ENCODE measurements at regions not wholly inside any gene's neighbourhood (a gene's known extent, or its start where the extent isn't known, plus 50 kb on each side); places are given as distances from the start of the nearest gene placed in this dataset.

DNA sequence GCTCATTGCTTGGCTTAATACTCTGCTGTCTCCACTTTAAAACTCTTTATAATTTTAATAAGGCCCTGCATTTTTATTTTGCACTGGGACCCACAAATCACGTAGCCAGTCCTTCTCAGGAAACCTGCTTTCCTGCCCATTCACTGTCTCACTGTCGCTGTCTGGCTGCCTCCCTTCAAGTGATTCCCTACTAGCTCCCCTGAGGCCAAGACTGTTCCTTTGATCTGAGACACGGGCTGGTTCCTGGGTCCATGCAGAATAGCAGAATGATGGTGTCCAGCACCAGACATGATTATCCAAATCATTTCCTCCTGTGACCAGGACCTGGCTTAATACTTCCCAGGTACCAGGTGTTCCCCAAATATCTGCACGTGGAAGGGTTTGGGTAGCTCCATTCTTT, 597.1 kb upstream of the KLF4 start:
- H2BK15ac ChIP-seq (ENCODE audit: low read depth, low read length): no peak overlapping the region
- H3K4me3 ChIP-seq (ENCODE audit: insufficient read depth, low read depth, low read length): no peak overlapping the region
- 59% methylated on average over 2 of the region's 4 CpGs; no CpG with 5 or more reads in 1 of the 2 experiments for WGBS, 2 experiments (ENCODE audit: extremely low coverage in 2 of 2, insufficient read length in 1 of 2)
- no peak overlapping the region for H4K91ac ChIP-seq (ENCODE audit: insufficient read depth, low read depth, low read length)
- DNase-seq (no peak), ATAC-seq (ENCODE audit: low read depth) (no peak)
- no peak overlapping the region for H3K18ac ChIP-seq (ENCODE audit: low read depth, low read length)
- intact Hi-C loops (cut with micrococcal nuclease) (no loop called here), in situ Hi-C loops (cut with MboI; ENCODE audit: low sequenced_read_pairs) (no loop called here), dilution Hi-C loops (cut with HindIII; ENCODE audit: low sequenced_read_pairs, unreplicated experiment) (no loop called here)
- H4K5ac ChIP-seq (ENCODE audit: low read depth, low read length): no peak overlapping the region
- no peak overlapping the region for H3K14ac ChIP-seq (replicated peaks; ENCODE audit: low read depth, low read length)
- H2AK5ac ChIP-seq (ENCODE audit: low read depth, low read length): no peak overlapping the region
- no peak overlapping the region for H2AFZ ChIP-seq (replicated peaks; ENCODE audit: low read length, poor library complexity)
- no peak overlapping the region for H3K9ac ChIP-seq (ENCODE audit: low read depth, low read length)
- H2BK20ac ChIP-seq (ENCODE audit: low read depth, low read length): no peak overlapping the region
- no peak overlapping the region for H3K27ac ChIP-seq (ENCODE audit: insufficient read depth, low read length)
- H3K79me1 ChIP-seq (ENCODE audit: low read depth in 1 of 2, low read length in 2 of 2): no peaks in the 10 kb centered on the region
- H2AK9ac ChIP-seq (replicated peaks; ENCODE audit: low read depth, low read length, poor library complexity): no peak overlapping the region
- H3K4me2 ChIP-seq (ENCODE audit: low read depth, low read length): no peak overlapping the region
- H2BK120ac ChIP-seq (ENCODE audit: low read depth, low read length): no peak overlapping the region
- H4K8ac ChIP-seq (ENCODE audit: low read depth in 2 of 2, low read length in 2 of 2): no peak overlapping the region
- no peak overlapping the region for H2BK5ac ChIP-seq (ENCODE audit: low read depth, low read length, poor library complexity, severe bottlenecking)
- no peak for TF ChIP-seq BHLHE40 (IDR thresholded peaks at IDR 0.05; ENCODE audit: low read depth, low read length)
- no peak for TF ChIP-seq SMC3 (IDR thresholded peaks at IDR 0.05; ENCODE audit: low read depth, low read length)
- TF ChIP-seq CHD1 (IDR thresholded peaks at IDR 0.05; ENCODE audit: low read depth, low read length): no peak
- no peak for TF ChIP-seq MAZ (IDR thresholded peaks at IDR 0.05; ENCODE audit: borderline replicate concordance, low read depth, low read length)
- H3K9me1 ChIP-seq (ENCODE audit: insufficient read depth, low read length): no peaks in the 10 kb centered on the region
- no peak overlapping the region for H3K4ac ChIP-seq (ENCODE audit: low read depth, low read length)
- POLR2A ChIA-PET (ENCODE audit: unreplicated experiment): no interaction called here
- peaks cover 11% of the 10 kb centered on the region for H3K27me3 ChIP-seq (ENCODE audit: control insufficient read depth, insufficient read depth, low read length)
- no peaks in the 10 kb centered on the region for H3K9me3 ChIP-seq (ENCODE audit: control insufficient read depth, insufficient read depth, low read length)
- CTCF ChIA-PET: no interaction called here
- no peak overlapping the region for H3K56ac ChIP-seq (ENCODE audit: extremely low read depth, insufficient read depth, low read length)
- BruUV-seq (replicated peaks): no TSS peak
- no peaks in the 10 kb centered on the region for H4K20me1 ChIP-seq (ENCODE audit: insufficient read depth, low read length)
- no peak overlapping the region for H3K23ac ChIP-seq (ENCODE audit: low read depth, low read length)
- H3K4me1 ChIP-seq (ENCODE audit: control insufficient read depth, insufficient read depth, low read length): no peaks in the 10 kb centered on the region
- H3K36me3 ChIP-seq (ENCODE audit: control insufficient read depth, insufficient read depth, low read length): no peaks in the 10 kb centered on the region
